NCI-H2227 (cell line): ENCODE measurements at regions not wholly inside any gene's neighbourhood (a gene's known extent, or its start where the extent isn't known, plus 50 kb on each side); places are given as distances from the start of the nearest gene placed in this dataset.
"Not testable (repeated sequence)": the region's sequence is repeated elsewhere in the genome, so short reads cannot be mapped to it uniquely, and the experiment has no call there.

Experiments used
- DNase-seq: peaks from one replicate; lab custom pipeline; 2025; ENCODE audit not compliant: unreplicated experiment; lab: John Stamatoyannopoulos, UW

GRCh38 chr1:243996223-243996622 lies 54.9 kb upstream of the ZBTB18 start:
- no peak for DNase-seq

GRCh38 chr1:243991650-243992049 lies 59.4 kb upstream of the ZBTB18 start:
- no peak for DNase-seq

GRCh38 chr1:243984788-243985187 lies 66.3 kb upstream of the ZBTB18 start:
- no peak for DNase-seq

- no peak for DNase-seq
Observed at GRCh38 chr1:243982447-243983018, 68.5 kb upstream of the ZBTB18 start.

GRCh38 chr1:243980471-243980870 lies 70.6 kb upstream of the ZBTB18 start:
- DNase-seq: no peak

- no peak for DNase-seq
Observed at GRCh38 chr1:243980071-243980470, 71.0 kb upstream of the ZBTB18 start.

- no peak for DNase-seq
Observed at GRCh38 chr1:243979396-243979795, 71.7 kb upstream of the ZBTB18 start.

- no peak for DNase-seq
Observed at GRCh38 chr1:243977094-243977493, 74.0 kb upstream of the ZBTB18 start.

GRCh38 chr1:243974451-243975292 lies 76.4 kb upstream of the ZBTB18 start:
- DNase-seq: no peak

GRCh38 chr1:243973169-243973568 lies 77.9 kb upstream of the ZBTB18 start:
- DNase-seq: no peak

GRCh38 chr1:243970077-243970476 lies 81.0 kb upstream of the ZBTB18 start:
- DNase-seq: no peak

- no peak for DNase-seq
Observed at GRCh38 chr1:243968413-243968812, 82.7 kb upstream of the ZBTB18 start.

- no peak for DNase-seq
Observed at GRCh38 chr1:243964915-243965314, 86.2 kb upstream of the ZBTB18 start.

GRCh38 chr1:243963571-243963970 lies 87.5 kb upstream of the ZBTB18 start:
- no peak for DNase-seq

GRCh38 chr1:243962541-243962940 lies 88.5 kb upstream of the ZBTB18 start:
- no peak for DNase-seq

GRCh38 chr1:243959998-243960397 lies 91.1 kb upstream of the ZBTB18 start:
- no peak for DNase-seq

GRCh38 chr1:243957141-243957540 lies 93.9 kb upstream of the ZBTB18 start:
- DNase-seq: no peak

GRCh38 chr1:243956450-243956849 lies 94.6 kb upstream of the ZBTB18 start:
- no peak for DNase-seq

- not testable (repeated sequence) for DNase-seq
Observed at GRCh38 chr1:243951207-243951606, 99.9 kb upstream of the ZBTB18 start.

GRCh38 chr1:243950166-243950565 lies 100.1 kb upstream of the AKT3 start:
- no peak for DNase-seq

GRCh38 chr1:243946946-243947345 lies 96.9 kb upstream of the AKT3 start:
- no peak for DNase-seq

- DNase-seq: no peak
Observed at GRCh38 chr1:243946253-243946652, 96.2 kb upstream of the AKT3 start.

- DNase-seq: no peak
Observed at GRCh38 chr1:243945727-243946126, 95.7 kb upstream of the AKT3 start.
